GM23248 (cell line): ENCODE measurements at regions not wholly inside any gene's neighbourhood (a gene's known extent, or its start where the extent isn't known, plus 50 kb on each side); places are given as distances from the start of the nearest gene placed in this dataset.
A peak's percentile ranks its signal among the peaks of the same experiment; 100 is the strongest.

Experiments used
- DNase-seq: peaks from one replicate; pipeline ENCODE4 v3.0.0-alpha.2; 2015
- H2AFZ ChIP-seq: fragments of 200-600 bp; sonication (generic); 2 replicates; pipeline ENCODE4 v1.6.1; 2016; ENCODE audit warnings: antibody characterized with exemption
- H3F3A ChIP-seq: fragments of 200-600 bp; sonication (generic); 2 replicates; pipeline ENCODE4 v1.6.1; 2016; ENCODE audit warnings: mild to moderate bottlenecking, antibody characterized with exemption, mixed run types; ENCODE audit not compliant: insufficient read depth
- H3K27ac ChIP-seq: fragments of 200-600 bp; sonication (generic); 2 replicates; pipeline ENCODE4 v1.5.1; 2016; ENCODE audit warnings: mild to moderate bottlenecking
- H3K27me3 ChIP-seq: fragments of 200-600 bp; sonication (generic); replicated peaks from 2 replicates; pipeline ENCODE4 v1.6.1; 2016; ENCODE audit warnings: mild to moderate bottlenecking; ENCODE audit not compliant: insufficient read depth
- H3K36me3 ChIP-seq: fragments of 200-600 bp; sonication (generic); 2 replicates; pipeline ENCODE4 v1.6.1; 2016; ENCODE audit warnings: low read depth, mild to moderate bottlenecking
- H3K4me1 ChIP-seq: fragments of 200-600 bp; sonication (generic); 2 replicates; pipeline ENCODE4 v1.6.1; 2016; ENCODE audit warnings: mild to moderate bottlenecking; ENCODE audit not compliant: insufficient read depth
- H3K4me2 ChIP-seq: fragments of 200-600 bp; sonication (generic); one replicate; pipeline ENCODE4 v1.6.1; 2016; ENCODE audit warnings: mild to moderate bottlenecking; ENCODE audit not compliant: unreplicated experiment
- H3K4me3 ChIP-seq: fragments of 200-600 bp; sonication (generic); 2 replicates; pipeline ENCODE4 v1.5.1; 2016; ENCODE audit warnings: mild to moderate bottlenecking
- H3K79me2 ChIP-seq: fragments of 200-600 bp; sonication (generic); 2 replicates; pipeline ENCODE4 v1.6.1; 2016; ENCODE audit warnings: mild to moderate bottlenecking; ENCODE audit not compliant: insufficient read depth
- H3K9ac ChIP-seq: fragments of 200-600 bp; sonication (generic); 2 replicates; pipeline ENCODE4 v1.6.1; 2016; ENCODE audit warnings: mild to moderate bottlenecking
- H3K9me2 ChIP-seq: fragments of 200-600 bp; sonication (generic); 2 replicates; pipeline ENCODE4 v1.6.1; 2016; ENCODE audit warnings: mixed run types, mild to moderate bottlenecking, moderate library complexity; ENCODE audit not compliant: insufficient read depth
- H3K9me3 ChIP-seq: fragments of 200-600 bp; sonication (generic); one replicate; pipeline ENCODE4 v1.6.1; 2017; ENCODE audit warnings: low read depth
- H4K20me1 ChIP-seq: fragments of 200-600 bp; sonication (generic); 2 replicates; pipeline ENCODE4 v1.6.0; 2016; ENCODE audit not compliant: insufficient read depth
- EZH2 ChIP-seq: fragments of 200-600 bp; sonication (generic); IDR thresholded peaks from 2 replicates; pipeline ENCODE4 v1.6.1; 2018; ENCODE audit warnings: antibody characterized with exemption, mild to moderate bottlenecking; ENCODE audit not compliant: insufficient read depth, poor library complexity, severe bottlenecking
- EZH2phosphoT487 ChIP-seq: fragments of 200-600 bp; sonication (generic); IDR thresholded peaks from 2 replicates; pipeline ENCODE4 v1.6.1; 2018; ENCODE audit warnings: antibody characterized with exemption, moderate library complexity, mild to moderate bottlenecking, low read depth; ENCODE audit not compliant: insufficient read depth
- WGBS, 2 experiments: methylation state at CpG; one replicate each; pipeline ENCODE4 v1.1.6; 2015 to 2017; ENCODE audit warnings: low lambda C conversion rate in 2 of 2, low coverage in 1 of 2; ENCODE audit errors: missing lambda C conversion rate in 2 of 2; 5-methylcytosine and 5-hydroxymethylcytosine counted together
- in situ Hi-C: fragments of 300-500 bp; cut with MboI; formaldehyde crosslinking; loops from 2 replicates; pipeline ENCODE4 v1.15.0; 2020

GRCh38 chr3:194766845-194767244, 81.2 kb downstream of the FAM43A start:
- Histone ChIP-seq H3F3A (no peaks in the 10 kb centered on the region), H3K27me3 (peaks cover 10% of the 10 kb centered on the region), H3K4me2 (no peak overlapping the region), H3K4me1 (peaks cover 5% of the 10 kb centered on the region; the same call in 1 of the 2 replicates), H3K79me2 (no peaks in the 10 kb centered on the region), H3K9ac (no peak overlapping the region), H3K9me2 (no peaks in the 10 kb centered on the region), H4K20me1 (no peaks in the 10 kb centered on the region), H3K9me3 (no peaks in the 10 kb centered on the region), H3K36me3 (no peaks in the 10 kb centered on the region), H3K4me3 (no peak overlapping the region), H3K27ac (no peak overlapping the region), H2AFZ (no peak overlapping the region)
- no peak for DNase-seq
- in situ Hi-C loops = no loop called here
- TF ChIP-seq EZH2 (no peak), EZH2phosphoT487 (no peak)
- WGBS, 2 experiments = 64 to 67% methylated on average over 7 of the region's 7 CpGs

- H3K27ac ChIP-seq = no peak overlapping the region
- 63 to 70% methylated on average over 8 of the region's 8 CpGs for WGBS, 2 experiments
- no peak for TF ChIP-seq EZH2phosphoT487
- TF ChIP-seq EZH2 = no peak
Observed at GRCh38 chr3:194767446-194768207, 81.9 kb downstream of the FAM43A start.

GRCh38 chr3:194768586-194768985, 82.9 kb downstream of the FAM43A start:
- WGBS, 2 experiments = 75 to 77% methylated on average over 10 of the region's 10 CpGs
- Histone ChIP-seq H3K4me2 (peak overlapping the region; percentile 84), H3F3A (no peaks in the 10 kb centered on the region), H3K36me3 (no peaks in the 10 kb centered on the region), H3K4me3 (peak overlapping the region; percentile 64; the same call in 1 of the 2 replicates), H3K9me3 (no peaks in the 10 kb centered on the region), H3K79me2 (no peaks in the 10 kb centered on the region), H2AFZ (0 out of 2 replicates have a peak overlapping the region, but pooled peaks have one; percentile 27), H3K9me2 (no peaks in the 10 kb centered on the region), H4K20me1 (no peaks in the 10 kb centered on the region), H3K4me1 (peaks cover 17% of the 10 kb centered on the region), H3K27me3 (no peaks in the 10 kb centered on the region), H3K9ac (no peak overlapping the region), H3K27ac (no peak overlapping the region)
- in situ Hi-C loops = no loop called here
- no peak for DNase-seq
- no peak for TF ChIP-seq EZH2phosphoT487
- no peak for TF ChIP-seq EZH2

More at GRCh38 chr3:194767446-194768207, 81.9 kb downstream of the FAM43A start:
- H3K4me1 ChIP-seq = peaks cover 8% of the 10 kb centered on the region
- H3K36me3 ChIP-seq = no peaks in the 10 kb centered on the region
- H3K4me2 ChIP-seq = no peak overlapping the region
- no peak for DNase-seq
- peaks cover 3% of the 10 kb centered on the region; the same call in 1 of the 2 replicates for H3K27me3 ChIP-seq
- no peaks in the 10 kb centered on the region for H3K9me2 ChIP-seq
- in situ Hi-C loops = no loop called here
- H3K4me3 ChIP-seq = no peak overlapping the region
- H3K79me2 ChIP-seq = no peaks in the 10 kb centered on the region
- no peak overlapping the region for H2AFZ ChIP-seq
- H3F3A ChIP-seq = no peaks in the 10 kb centered on the region
- no peak overlapping the region for H3K9ac ChIP-seq
- no peaks in the 10 kb centered on the region for H3K9me3 ChIP-seq
- no peaks in the 10 kb centered on the region for H4K20me1 ChIP-seq

- WGBS, 2 experiments = 6 to 8% methylated on average over 16 of the region's 16 CpGs
- H3K4me3 ChIP-seq = peak overlapping the region; percentile 64
- peaks cover 4% of the 10 kb centered on the region; the same call in 1 of the 2 replicates for H3F3A ChIP-seq
- H3K79me2 ChIP-seq = no peaks in the 10 kb centered on the region
- no peaks in the 10 kb centered on the region for H3K9me2 ChIP-seq
- in situ Hi-C loops = no loop called here
- no peaks in the 10 kb centered on the region for H4K20me1 ChIP-seq
- H3K27me3 ChIP-seq = no peaks in the 10 kb centered on the region
- no peaks in the 10 kb centered on the region for H3K9me3 ChIP-seq
- no peak overlapping the region for H3K27ac ChIP-seq
- DNase-seq = peak; percentile 92
- peaks cover 21% of the 10 kb centered on the region for H3K4me1 ChIP-seq
- peak overlapping the region; percentile 24; the same call in 1 of the 2 replicates for H3K9ac ChIP-seq
- TF ChIP-seq EZH2phosphoT487 = no peak
- TF ChIP-seq EZH2 = no peak
- peak overlapping the region; percentile 84 for H3K4me2 ChIP-seq
- no peaks in the 10 kb centered on the region for H3K36me3 ChIP-seq
- H2AFZ ChIP-seq = peak overlapping the region; percentile 83
Observed at GRCh38 chr3:194769020-194769643, 83.4 kb downstream of the FAM43A start.
